DOHH2 (cell line): ENCODE measurements at regions not wholly inside any gene's neighbourhood (a gene's known extent, or its start where the extent isn't known, plus 50 kb on each side); places are given as distances from the start of the nearest gene placed in this dataset.

ENCODE experiments used
- H3F3A ChIP-seq: fragments of 200-600 bp; sonication (generic), shearing (Covaris generic); 2 replicates; pipeline ENCODE4 v1.6.0; 2016; ENCODE audit warnings: antibody characterized with exemption, mild to moderate bottlenecking; ENCODE audit not compliant: control insufficient read depth, insufficient read depth
- H3K27ac ChIP-seq: fragments of 200-600 bp; sonication (generic); 2 replicates; pipeline ENCODE4 v1.5.1; 2014; ENCODE audit warnings: low read depth, mild to moderate bottlenecking, low read length, moderate library complexity
- H3K27me3 ChIP-seq: fragments of 200-600 bp; sonication (generic); 2 replicates; pipeline ENCODE4 v1.6.1; 2014; ENCODE audit warnings: mild to moderate bottlenecking, low read length, mixed read lengths; ENCODE audit not compliant: control insufficient read depth
- H3K36me3 ChIP-seq: fragments of 200-600 bp; sonication (generic); 2 replicates; pipeline ENCODE4 v1.6.1; 2014; ENCODE audit warnings: mild to moderate bottlenecking, low read length, moderate library complexity, mixed read lengths; ENCODE audit not compliant: control insufficient read depth
- H3K4me1 ChIP-seq: fragments of 200-600 bp; sonication (generic); 2 replicates; pipeline ENCODE4 v1.6.1; 2014; ENCODE audit warnings: mild to moderate bottlenecking, low read length, mixed read lengths; ENCODE audit not compliant: control insufficient read depth
- H3K4me2 ChIP-seq: fragments of 200-600 bp; sonication (generic); 2 replicates; pipeline ENCODE4 v1.6.0; 2014; ENCODE audit warnings: mild to moderate bottlenecking, low read length, moderate library complexity
- H3K4me3 ChIP-seq: fragments of 200-600 bp; sonication (generic); 2 replicates; pipeline ENCODE4 v1.5.1; 2014; ENCODE audit warnings: mild to moderate bottlenecking, low read length, mixed read lengths
- H3K79me2 ChIP-seq: fragments of 200-600 bp; sonication (generic); 2 replicates; pipeline ENCODE4 v1.6.1; 2014; ENCODE audit warnings: mild to moderate bottlenecking, low read length, mixed read lengths; ENCODE audit not compliant: control insufficient read depth
- H3K9me2 ChIP-seq: fragments of 200-600 bp; sonication (generic); replicated peaks from 2 replicates; pipeline ENCODE4 v1.6.1; 2014; ENCODE audit warnings: mild to moderate bottlenecking, low read length, mixed read lengths; ENCODE audit not compliant: control insufficient read depth
- H3K9me3 ChIP-seq: fragments of 200-600 bp; sonication (generic); 2 replicates; pipeline ENCODE4 v1.6.1; 2014; ENCODE audit warnings: antibody characterized with exemption, low read length, mixed read lengths; ENCODE audit not compliant: control insufficient read depth, insufficient read depth
- H4K20me1 ChIP-seq: fragments of 200-600 bp; sonication (generic); 2 replicates; pipeline ENCODE4 v1.6.0; 2014; ENCODE audit warnings: low read depth, mild to moderate bottlenecking, antibody characterized with exemption, low read length, moderate library complexity; ENCODE audit not compliant: control insufficient read depth, insufficient read depth
- CTCF ChIP-seq: fragments of 200-600 bp; sonication (generic); IDR thresholded peaks from one replicate; pipeline ENCODE4 v1.5.1; 2014; ENCODE audit warnings: antibody characterized with exemption, mild to moderate bottlenecking, low read depth, low read length; ENCODE audit not compliant: poor library complexity, severe bottlenecking
- EZH2phosphoT487 ChIP-seq: fragments of 200-600 bp; sonication (generic); IDR thresholded peaks from 2 replicates; pipeline ENCODE4 v1.6.1; 2017; ENCODE audit warnings: borderline replicate concordance, mild to moderate bottlenecking, antibody characterized with exemption, low read length, moderate library complexity, mixed read lengths

GRCh38 chr5:159620853-159621540, 290.7 kb upstream of the IL12B start:
- Histone ChIP-seq H3K4me2 (no peak overlapping the region), H3K27me3 (0 out of 2 replicates have a peak, but pooled peaks cover 2% of the 10 kb centered on the region)
- TF ChIP-seq EZH2phosphoT487 (no peak), CTCF (no peak)

GRCh38 chr5:159628703-159629102, 287.6 kb upstream of the ADRA1B start:
- no peaks in the 10 kb centered on the region for H3K79me2 ChIP-seq
- H3K4me1 ChIP-seq = no peaks in the 10 kb centered on the region
- no peak for TF ChIP-seq EZH2phosphoT487
- TF ChIP-seq CTCF = no peak
- H3K36me3 ChIP-seq = no peaks in the 10 kb centered on the region
- H3F3A ChIP-seq = no peaks in the 10 kb centered on the region
- no peaks in the 10 kb centered on the region for H4K20me1 ChIP-seq
- no peak overlapping the region for H3K27ac ChIP-seq
- H3K9me3 ChIP-seq = no peaks in the 10 kb centered on the region
- H3K4me2 ChIP-seq = no peak overlapping the region
- no peaks in the 10 kb centered on the region for H3K9me2 ChIP-seq
- peaks cover 3% of the 10 kb centered on the region; the same call in 1 of the 2 replicates for H3K27me3 ChIP-seq
- H3K4me3 ChIP-seq = no peak overlapping the region

More at GRCh38 chr5:159620853-159621540, 290.7 kb upstream of the IL12B start:
- Histone ChIP-seq H3K4me1 (no peaks in the 10 kb centered on the region), H3K9me2 (no peaks in the 10 kb centered on the region), H3K79me2 (no peaks in the 10 kb centered on the region), H3K4me3 (no peak overlapping the region), H3K9me3 (no peaks in the 10 kb centered on the region), H3K36me3 (no peaks in the 10 kb centered on the region), H3K27ac (no peak overlapping the region), H4K20me1 (no peaks in the 10 kb centered on the region), H3F3A (no peaks in the 10 kb centered on the region)

GRCh38 chr5:159629158-159629557, 287.1 kb upstream of the ADRA1B start:
- Histone ChIP-seq H4K20me1 (no peaks in the 10 kb centered on the region), H3K36me3 (no peaks in the 10 kb centered on the region), H3K9me3 (no peaks in the 10 kb centered on the region), H3F3A (no peaks in the 10 kb centered on the region), H3K27ac (no peak overlapping the region), H3K79me2 (no peaks in the 10 kb centered on the region), H3K4me1 (no peaks in the 10 kb centered on the region), H3K4me3 (no peak overlapping the region), H3K27me3 (peaks cover 3% of the 10 kb centered on the region; the same call in 1 of the 2 replicates), H3K9me2 (no peaks in the 10 kb centered on the region), H3K4me2 (no peak overlapping the region)
- TF ChIP-seq EZH2phosphoT487 (no peak), CTCF (no peak)
